HG03457 (cell line): ENCODE measurements at regions not wholly inside any gene's neighbourhood (a gene's known extent, or its start where the extent isn't known, plus 50 kb on each side); places are given as distances from the start of the nearest gene placed in this dataset.
"Not testable (repeated sequence)": the region's sequence is repeated elsewhere in the genome, so short reads cannot be mapped to it uniquely, and the experiment has no call there.

Source experiments
- ATAC-seq: cut with Tn5 transposase; IDR thresholded peaks from one replicate; pipeline ENCODE4 v1.9.1; 2021; ENCODE audit warnings: moderate number of reproducible peaks; ENCODE audit not compliant: unreplicated experiment

GRCh38 chr6:27549241-27549598 lies 76.3 kb upstream of the ZNF184 start:
- ATAC-seq, result not testable (repeated sequence)

GRCh38 chr6:27547157-27548075 lies 74.5 kb upstream of the ZNF184 start:
- no peak for ATAC-seq

- no peak for ATAC-seq
These were observed 73.6 kb upstream of the ZNF184 start for GRCh38 chr6:27546522-27546921.

- peak; percentile 48 for ATAC-seq
These were observed 72.6 kb upstream of the ZNF184 start for GRCh38 chr6:27545271-27546046.

- ATAC-seq, result no peak
These were observed 71.8 kb upstream of the ZNF184 start for GRCh38 chr6:27544612-27545260.

GRCh38 chr6:27544135-27544534 lies 71.2 kb upstream of the ZNF184 start:
- ATAC-seq, result not testable (repeated sequence)

GRCh38 chr6:27542485-27542884 lies 69.6 kb upstream of the ZNF184 start:
- ATAC-seq, result no peak

- ATAC-seq, result no peak
These were observed 69.0 kb upstream of the ZNF184 start for GRCh38 chr6:27541933-27542297.

GRCh38 chr6:27541212-27541932 lies 68.5 kb upstream of the ZNF184 start:
- no peak for ATAC-seq

GRCh38 chr6:27539551-27539950 lies 66.6 kb upstream of the ZNF184 start:
- ATAC-seq, result no peak

GRCh38 chr6:27532820-27533538 lies 60.1 kb upstream of the ZNF184 start:
- ATAC-seq, result no peak

GRCh38 chr6:27531772-27532459 lies 59.0 kb upstream of the ZNF184 start:
- ATAC-seq, result no peak

- not testable (repeated sequence) for ATAC-seq
These were observed 56.9 kb upstream of the ZNF184 start for GRCh38 chr6:27529796-27530195.

GRCh38 chr6:27528714-27529113 lies 55.8 kb upstream of the ZNF184 start:
- no peak for ATAC-seq
